ENCODE measurements at regions not wholly inside any gene's neighbourhood (a gene's known extent, or its start where the extent isn't known, plus 50 kb on each side); places are given as distances from the start of the nearest gene placed in this dataset.

DNA sequence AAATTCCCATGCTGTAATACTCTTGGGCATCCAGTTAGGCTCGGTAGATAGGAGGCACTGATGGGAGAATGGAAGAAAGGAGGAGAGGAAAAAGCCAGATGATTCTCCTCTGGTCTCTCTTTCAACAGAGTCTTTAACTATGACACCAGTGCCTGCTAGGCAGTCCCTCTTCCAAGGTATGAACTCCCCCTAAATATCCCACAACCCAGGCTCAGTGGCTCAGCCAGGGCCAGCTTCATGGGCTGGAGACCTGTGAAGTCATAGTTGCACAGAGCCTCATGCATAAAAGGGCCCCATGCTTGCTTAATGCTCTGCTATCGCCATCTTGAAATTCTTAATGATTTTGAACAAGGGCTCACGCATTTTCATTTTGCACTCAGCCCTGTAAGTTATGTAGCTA is 869.2 kb upstream of the GCFC2 start:
- DNase-seq (ENCODE audit: low read depth), result no peak

- no peak for DNase-seq (ENCODE audit: low read depth)
Measured at GRCh38 chr2:76572981-76573380, 862.3 kb upstream of the GCFC2 start.

- no peak for DNase-seq (ENCODE audit: low read depth)
Measured at GRCh38 chr2:76569819-76570218, 859.1 kb upstream of the GCFC2 start.

GRCh38 chr2:76567478-76567877 is 856.8 kb upstream of the GCFC2 start:
- no peak for DNase-seq (ENCODE audit: low read depth)

- no peak for DNase-seq (ENCODE audit: low read depth)
Measured at GRCh38 chr2:76564734-76565133, 854.0 kb upstream of the GCFC2 start.

- no peak for DNase-seq (ENCODE audit: low read depth)
Measured at GRCh38 chr2:76563730-76564129, 853.0 kb upstream of the GCFC2 start.

DNA sequence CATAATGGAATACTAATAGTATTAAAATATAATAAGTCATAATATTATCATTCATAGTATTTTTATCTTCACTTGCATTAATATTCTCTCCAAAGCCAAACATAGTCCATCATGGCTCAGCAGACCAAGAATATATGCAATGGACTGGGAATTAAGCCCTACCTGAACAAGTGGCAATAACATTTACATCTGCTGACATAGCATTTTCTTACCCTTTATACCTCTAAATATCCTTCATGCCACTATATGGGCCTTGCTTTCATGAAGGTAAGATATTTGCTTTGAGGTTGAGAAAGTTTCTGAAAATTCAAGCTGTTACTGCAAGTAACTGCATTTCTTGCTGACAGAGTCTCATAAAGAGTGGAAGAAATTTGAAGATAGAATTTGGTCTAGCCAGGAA is 847.4 kb upstream of the GCFC2 start:
- DNase-seq (ENCODE audit: low read depth), result no peak

GRCh38 chr2:76556018-76556417 is 845.3 kb upstream of the GCFC2 start:
- no peak for DNase-seq (ENCODE audit: low read depth)

GRCh38 chr2:76546207-76546606 is 835.5 kb upstream of the GCFC2 start:
- DNase-seq (ENCODE audit: low read depth), result no peak

DNA sequence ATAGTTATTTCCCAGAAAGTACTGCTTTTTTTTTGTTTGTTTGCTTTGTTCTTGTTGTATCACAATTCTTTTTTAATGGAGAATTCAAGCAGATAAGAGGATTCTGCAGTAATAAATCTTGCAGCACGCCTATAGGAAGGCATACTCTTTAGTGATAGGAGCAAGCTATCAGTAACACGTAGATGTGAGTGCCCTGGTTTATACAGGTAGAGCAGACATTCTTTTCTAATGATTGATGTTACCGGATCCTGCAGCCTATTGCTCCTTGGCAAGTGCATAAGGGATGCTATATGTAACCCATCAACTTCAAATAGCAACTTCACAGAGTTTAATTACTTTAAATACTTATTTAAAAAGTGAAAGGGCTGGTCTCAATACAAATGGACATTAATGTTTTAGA is 834.2 kb upstream of the GCFC2 start:
- DNase-seq (ENCODE audit: low read depth), result no peak

DNA sequence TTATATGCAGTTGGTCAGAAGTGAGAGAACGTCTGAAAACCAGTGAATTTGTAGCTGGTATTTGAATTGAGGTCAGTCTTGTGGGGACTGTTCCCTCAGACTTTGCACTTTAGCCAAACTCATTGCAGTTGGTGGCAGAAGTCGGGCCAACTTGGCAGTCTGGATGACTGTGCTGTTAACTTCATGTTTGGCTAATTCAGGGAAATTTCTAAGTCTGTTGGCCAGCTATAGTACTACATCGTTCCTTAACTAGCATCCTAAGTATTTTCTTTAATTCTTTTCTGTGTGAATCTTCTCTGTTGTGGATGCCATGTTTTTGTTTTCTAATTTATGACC is 806.8 kb upstream of the GCFC2 start:
- no peak for DNase-seq (ENCODE audit: low read depth)

GRCh38 chr2:76516861-76517573 is 806.3 kb upstream of the GCFC2 start:
- no peak for DNase-seq (ENCODE audit: low read depth)

- no peak for DNase-seq (ENCODE audit: low read depth)
Measured at GRCh38 chr2:76512201-76512820, 801.6 kb upstream of the GCFC2 start.

GRCh38 chr2:76506538-76506937 is 795.8 kb upstream of the GCFC2 start:
- no peak for DNase-seq (ENCODE audit: low read depth)

DNA sequence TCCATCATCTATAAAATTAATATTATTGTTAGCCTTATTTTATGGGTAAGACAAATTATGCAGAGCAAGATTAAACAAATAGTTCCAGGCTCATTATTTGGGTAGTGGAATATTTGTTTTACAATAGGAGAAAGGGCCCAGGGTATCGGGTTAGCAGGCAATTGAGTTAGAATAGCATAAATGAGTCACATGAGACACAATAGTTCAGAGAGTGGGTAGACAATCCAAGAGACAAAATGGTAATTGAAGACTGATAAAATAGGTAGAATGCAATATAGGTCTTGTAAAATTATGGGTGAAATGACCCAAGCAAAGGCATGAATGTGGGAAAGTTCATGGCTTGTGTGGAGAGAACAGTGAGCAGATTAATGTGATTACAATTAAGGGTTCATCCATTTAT is 790.9 kb upstream of the GCFC2 start:
- no peak for DNase-seq (ENCODE audit: low read depth)

DNA sequence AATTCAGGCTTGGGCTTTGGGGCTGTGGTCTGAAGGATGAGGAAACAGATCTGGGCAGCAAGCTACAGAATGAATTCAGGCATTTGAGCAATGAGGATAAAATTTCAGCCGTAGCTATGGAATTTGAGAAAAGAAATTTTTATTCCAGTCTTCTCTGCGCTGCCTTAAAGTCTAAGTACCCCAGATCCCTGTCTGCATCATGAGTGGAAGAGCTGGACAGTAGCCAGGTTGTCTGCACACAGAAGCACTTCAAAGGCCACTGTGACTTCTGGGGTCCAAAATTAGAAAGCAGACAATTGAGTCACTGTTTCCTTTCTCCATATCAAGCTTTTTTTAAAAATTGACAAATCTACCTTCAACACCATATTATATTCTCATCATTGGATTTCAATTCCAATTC is 787.6 kb upstream of the GCFC2 start:
- DNase-seq (ENCODE audit: low read depth), result no peak

DNA sequence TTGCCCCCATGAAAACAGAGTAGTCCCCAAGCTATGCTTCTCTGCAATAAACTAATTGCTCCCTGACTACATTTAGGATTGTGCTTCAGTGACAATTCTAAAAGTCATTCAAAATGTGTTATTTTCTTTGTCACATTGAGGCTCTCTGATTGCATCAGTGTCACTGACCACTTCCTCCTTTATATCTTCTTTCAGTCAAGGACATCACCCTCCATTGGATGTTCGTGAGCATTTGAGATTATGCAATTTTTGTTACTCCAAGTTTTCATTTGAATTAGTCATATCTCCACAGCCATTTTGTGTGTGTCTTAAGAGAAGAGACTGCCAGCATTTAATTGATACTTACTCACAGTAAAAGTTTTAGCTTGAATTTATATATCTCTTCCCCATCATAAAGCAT is 780.8 kb upstream of the GCFC2 start:
- DNase-seq (ENCODE audit: low read depth), result no peak

GRCh38 chr2:76478266-76479035 is 767.7 kb upstream of the GCFC2 start:
- DNase-seq (ENCODE audit: low read depth), result no peak

- no peak for DNase-seq (ENCODE audit: low read depth)
Measured at GRCh38 chr2:76472946-76473345, 762.2 kb upstream of the GCFC2 start.

- DNase-seq (ENCODE audit: low read depth), result no peak
Measured at GRCh38 chr2:76469066-76469465, 758.4 kb upstream of the GCFC2 start.

- DNase-seq (ENCODE audit: low read depth), result no peak
Measured at GRCh38 chr2:76467326-76467725, 756.6 kb upstream of the GCFC2 start.

GRCh38 chr2:76464310-76464709 is 753.6 kb upstream of the GCFC2 start:
- no peak for DNase-seq (ENCODE audit: low read depth)

GRCh38 chr2:76461431-76461830 is 750.7 kb upstream of the GCFC2 start:
- no peak for DNase-seq (ENCODE audit: low read depth)

- no peak for DNase-seq (ENCODE audit: low read depth)
Measured at GRCh38 chr2:76455910-76456309, 745.2 kb upstream of the GCFC2 start.

Measured in fibroblast of gingiva (primary cell).